HepG2 (cell line): ENCODE measurements at regions not wholly inside any gene's neighbourhood (a gene's known extent, or its start where the extent isn't known, plus 50 kb on each side); places are given as distances from the start of the nearest gene placed in this dataset.

Experiments used
- TF ChIP-seq, protein P1 (sequence below), 2 experiments: sonication (generic) in 1 of 2; formaldehyde crosslinking in 1 of 2; IDR thresholded peaks; 2 replicates each; pipeline versions ENCODE4 v1.5.1 to v1.6.1; 2011 to 2020; ENCODE audit warnings: borderline replicate concordance in 1 of 2, low read depth in 1 of 2, low read length in 1 of 2, mild to moderate bottlenecking in 1 of 2, missing genetic modification reagents in 1 of 2, moderate library complexity in 1 of 2
- TF ChIP-seq, protein P2 (sequence below): sonication (generic); formaldehyde crosslinking; IDR thresholded peaks from 2 replicates; pipeline ENCODE4 v1.5.0; 2020; ENCODE audit warnings: mild to moderate bottlenecking, missing genetic modification reagents, moderate library complexity

GRCh38 chr9:90421786-90422185 lies 220.8 kb downstream of the DIRAS2 start:
- TF ChIP-seq, protein P1, sequence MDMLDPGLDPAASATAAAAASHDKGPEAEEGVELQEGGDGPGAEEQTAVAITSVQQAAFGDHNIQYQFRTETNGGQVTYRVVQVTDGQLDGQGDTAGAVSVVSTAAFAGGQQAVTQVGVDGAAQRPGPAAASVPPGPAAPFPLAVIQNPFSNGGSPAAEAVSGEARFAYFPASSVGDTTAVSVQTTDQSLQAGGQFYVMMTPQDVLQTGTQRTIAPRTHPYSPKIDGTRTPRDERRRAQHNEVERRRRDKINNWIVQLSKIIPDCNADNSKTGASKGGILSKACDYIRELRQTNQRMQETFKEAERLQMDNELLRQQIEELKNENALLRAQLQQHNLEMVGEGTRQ (IDR thresholded peaks at IDR 0.05; ENCODE audit: low read depth, low read length): no peak
- TF ChIP-seq, protein P1 (CRISPR knock-in tag; IDR thresholded peaks at IDR 0.05; ENCODE audit: borderline replicate concordance): no peak
- TF ChIP-seq, protein P2, sequence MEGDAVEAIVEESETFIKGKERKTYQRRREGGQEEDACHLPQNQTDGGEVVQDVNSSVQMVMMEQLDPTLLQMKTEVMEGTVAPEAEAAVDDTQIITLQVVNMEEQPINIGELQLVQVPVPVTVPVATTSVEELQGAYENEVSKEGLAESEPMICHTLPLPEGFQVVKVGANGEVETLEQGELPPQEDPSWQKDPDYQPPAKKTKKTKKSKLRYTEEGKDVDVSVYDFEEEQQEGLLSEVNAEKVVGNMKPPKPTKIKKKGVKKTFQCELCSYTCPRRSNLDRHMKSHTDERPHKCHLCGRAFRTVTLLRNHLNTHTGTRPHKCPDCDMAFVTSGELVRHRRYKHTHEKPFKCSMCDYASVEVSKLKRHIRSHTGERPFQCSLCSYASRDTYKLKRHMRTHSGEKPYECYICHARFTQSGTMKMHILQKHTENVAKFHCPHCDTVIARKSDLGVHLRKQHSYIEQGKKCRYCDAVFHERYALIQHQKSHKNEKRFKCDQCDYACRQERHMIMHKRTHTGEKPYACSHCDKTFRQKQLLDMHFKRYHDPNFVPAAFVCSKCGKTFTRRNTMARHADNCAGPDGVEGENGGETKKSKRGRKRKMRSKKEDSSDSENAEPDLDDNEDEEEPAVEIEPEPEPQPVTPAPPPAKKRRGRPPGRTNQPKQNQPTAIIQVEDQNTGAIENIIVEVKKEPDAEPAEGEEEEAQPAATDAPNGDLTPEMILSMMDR (CRISPR knock-in tag): no peak
